HepG2 (cell line): ENCODE measurements at regions not wholly inside any gene's neighbourhood (a gene's known extent, or its start where the extent isn't known, plus 50 kb on each side); places are given as distances from the start of the nearest gene placed in this dataset.

Experiments used
- ATAC-seq: fragments of 200-7000 bp; cut with Tn5 transposase; 3 replicates; pipeline ENCODE4 v1.9.1; 2020; ENCODE audit warnings: mild to moderate bottlenecking, moderate library complexity
- BruUV-seq: library from RNA; stranded (reverse); fragments of 400-500 nt; replicated peaks from 2 replicates; lab custom pipeline; 2021; lab: Mats Ljungman, UMichigan
- CTCF ChIA-PET: fragments of 300-600 bp; formaldehyde crosslinking; extraction: SDS; loops from one replicate; lab custom pipeline; 2021; ENCODE audit warnings: low total read pairs, inconsistent platforms, low intra/inter-chr PET ratio; lab: Yijun Ruan, JAX
- POLR2A ChIA-PET: fragments of 350-600 bp; sonication (Branson Sonifier 250); formaldehyde crosslinking; loops from one replicate; lab custom pipeline; 2020; ENCODE audit warnings: antibody characterized with exemption, inconsistent platforms; lab: Yijun Ruan, JAX
- DNase-seq: peaks from one replicate; pipeline ENCODE4 v3.0.0-alpha.2; 2015; ENCODE audit warnings: low spot score
- FAIRE-seq: peaks from 3 replicates; lab custom pipeline; 2011; peaks lifted over from hg19 to GRCh38; lab: Jason Lieb, UNC
- H2AFZ ChIP-seq: one replicate; pipeline ENCODE4 v1.6.1; 2011; ENCODE audit warnings: low read length, inconsistent platforms
- H3K27ac ChIP-seq: fragments of 300-600 bp; 3 replicates; pipeline ENCODE4 v1.8.0; 2011; ENCODE audit warnings: mixed run types, mild to moderate bottlenecking, mixed read lengths, low read length, inconsistent platforms; ENCODE audit not compliant: insufficient read depth; ENCODE audit errors: extremely low read length
- H3K27me3 ChIP-seq, 2 experiments: fragments of 200-600 bp in 1 of 2; 2 replicates in 1 of 2; 3 replicates in 1 of 2; pipeline versions ENCODE4 v1.6.0 to v1.8.0; 2011; ENCODE audit warnings: low read length in 2 of 2, mild to moderate bottlenecking in 2 of 2, moderate library complexity in 2 of 2, inconsistent platforms in 1 of 2; ENCODE audit not compliant: insufficient read depth in 2 of 2, control insufficient read depth in 1 of 2
- H3K36me3 ChIP-seq, 2 experiments: fragments of 200-600 bp in 1 of 2; replicated peaks in 1 of 2; 2 replicates in 1 of 2; 3 replicates in 1 of 2; pipeline versions ENCODE4 v1.5.1 to v1.8.0; 2011; ENCODE audit warnings: low read length in 2 of 2, inconsistent platforms in 1 of 2; ENCODE audit not compliant: insufficient read depth in 2 of 2, control insufficient read depth in 1 of 2
- H3K4me1 ChIP-seq: 2 replicates; pipeline ENCODE4 v1.5.1; 2012; ENCODE audit warnings: low read length, inconsistent platforms; ENCODE audit not compliant: insufficient read depth
- H3K4me2 ChIP-seq: 2 replicates; pipeline ENCODE4 v1.6.0; 2011; ENCODE audit warnings: low read depth, low read length, inconsistent platforms
- H3K4me3 ChIP-seq, 3 experiments: fragments of 200-600 bp in 1 of 3; sonication (generic), shearing (Covaris generic) in 1 of 3; replicated peaks in 1 of 3; 2 replicates each; pipeline ENCODE4 v1.5.1; 2011 to 2016; ENCODE audit warnings: low read length in 3 of 3, inconsistent platforms in 2 of 3, low read depth in 2 of 3, mild to moderate bottlenecking in 2 of 3, control low read depth in 1 of 3, mixed read lengths in 1 of 3; ENCODE audit not compliant: insufficient read depth in 1 of 3
- H3K79me2 ChIP-seq: one replicate; pipeline ENCODE4 v1.6.1; 2011; ENCODE audit warnings: low read length, inconsistent platforms; ENCODE audit not compliant: insufficient read depth
- H3K9ac ChIP-seq: 2 replicates; pipeline ENCODE4 v1.6.0; 2011; ENCODE audit warnings: mild to moderate bottlenecking, low read depth, low read length, inconsistent platforms; ENCODE audit not compliant: insufficient read depth
- H3K9me3 ChIP-seq: 2 replicates; pipeline ENCODE4 v1.5.1; 2012; ENCODE audit warnings: mild to moderate bottlenecking, low read length
- H4K20me1 ChIP-seq: 2 replicates; pipeline ENCODE4 v1.6.0; 2011; ENCODE audit warnings: inconsistent platforms, mild to moderate bottlenecking, low read length, moderate library complexity; ENCODE audit not compliant: insufficient read depth
- CBX1 ChIP-seq: IDR thresholded peaks from one replicate; pipeline ENCODE4 v1.6.1; 2016; ENCODE audit warnings: antibody characterized with exemption, low read depth
- CBX5 ChIP-seq: sonication (generic); formaldehyde crosslinking; IDR thresholded peaks from 2 replicates; pipeline ENCODE4 v1.4.0; 2020; ENCODE audit warnings: missing genetic modification reagents, borderline replicate concordance
- CCDC6 ChIP-seq: sonication (generic); formaldehyde crosslinking; IDR thresholded peaks from 2 replicates; pipeline ENCODE4 v1.8.1; 2022; ENCODE audit warnings: mild to moderate bottlenecking, missing genetic modification reagents, moderate library complexity
- CREB1 ChIP-seq, 2 experiments: fragments of 450-650 bp in 1 of 2; IDR thresholded peaks; 2 replicates each; pipeline ENCODE4 v1.6.1; 2016 to 2017; ENCODE audit warnings: control low read depth in 1 of 2, mild to moderate bottlenecking in 1 of 2, missing compliant biosample characterization in 1 of 2, missing genetic modification characterization in 1 of 2
- EEA1 ChIP-seq: sonication (generic); formaldehyde crosslinking; IDR thresholded peaks from 2 replicates; pipeline ENCODE4 v1.5.1; 2020; ENCODE audit warnings: mild to moderate bottlenecking, missing genetic modification reagents, borderline replicate concordance
- HIC2 ChIP-seq: sonication (generic); formaldehyde crosslinking; IDR thresholded peaks from 2 replicates; pipeline ENCODE4 v1.9.0; 2022; ENCODE audit warnings: low read depth, missing genetic modification reagents
- KLF16 ChIP-seq, 2 experiments: sonication (generic) in 1 of 2; formaldehyde crosslinking in 1 of 2; IDR thresholded peaks; 2 replicates each; pipeline versions ENCODE4 v1.6.1 to v1.8.0; 2016 to 2023; ENCODE audit warnings: missing genetic modification reagents in 2 of 2, missing compliant biosample characterization in 1 of 2
- PHF5A ChIP-seq: IDR thresholded peaks from one replicate; pipeline ENCODE4 v1.6.1; 2018; ENCODE audit warnings: low read depth, missing genetic modification reagents; ENCODE audit not compliant: unreplicated experiment
- PRDM4 ChIP-seq: sonication (generic); formaldehyde crosslinking; IDR thresholded peaks from 2 replicates; pipeline ENCODE4 v1.9.0; 2021; ENCODE audit warnings: missing genetic modification reagents, borderline replicate concordance
- SIX1 ChIP-seq: sonication (generic); formaldehyde crosslinking; IDR thresholded peaks from 2 replicates; pipeline ENCODE4 v1.4.0; 2020; ENCODE audit warnings: missing genetic modification reagents, borderline replicate concordance
- SP5 ChIP-seq: IDR thresholded peaks from 2 replicates; pipeline ENCODE4 v1.6.1; 2016; ENCODE audit warnings: low read depth, borderline replicate concordance
- TAF15 ChIP-seq: fragments of 200-400 bp; formaldehyde crosslinking; IDR thresholded peaks from one replicate; pipeline ENCODE4 v1.6.1; 2018; ENCODE audit warnings: mild to moderate bottlenecking, low read depth, low read length; ENCODE audit not compliant: poor library complexity, severe bottlenecking
- ZNF207 ChIP-seq: fragments of 450-650 bp; IDR thresholded peaks from 2 replicates; pipeline ENCODE4 v1.6.1; 2016; ENCODE audit warnings: antibody characterized with exemption, borderline replicate concordance
- ZNF282 ChIP-seq: fragments of 450-650 bp; IDR thresholded peaks from 2 replicates; pipeline ENCODE4 v1.6.1; 2018; ENCODE audit not compliant: partially characterized antibody
- WGBS: methylation state at CpG from one replicate; pipeline ENCODE4 v1.1.6; 2017; ENCODE audit warnings: low lambda C conversion rate; 5-methylcytosine and 5-hydroxymethylcytosine counted together
- in situ Hi-C: cut with HindIII; loops from 2 replicates; pipeline ENCODE4 v1.10.0; 2017; ENCODE audit warnings: low pct_unique_long_range_greater_than_20kb; ENCODE audit not compliant: extremely low pct_ligation_motif_present
- intact Hi-C: fragments of 100-400 bp; cut with micrococcal nuclease; formaldehyde crosslinking; loops from one replicate; pipeline ENCODE4 v1.10.0; 2022; ENCODE audit not compliant: unreplicated experiment

GRCh38 chr9:109632817-109633216 lies 134.7 kb upstream of the PTPN3 start:
- POLR2A ChIA-PET, result no interaction called here
- WGBS, result 6% methylated on average over 2 of the region's 2 CpGs
- in situ Hi-C loops, result no loop called here
- H3K4me1 ChIP-seq, result no peaks in the 10 kb centered on the region
- no peak overlapping the region for H3K4me3 ChIP-seq
- FAIRE-seq (no peak), ATAC-seq (no peak), DNase-seq (no peak)
- no peak overlapping the region for H2AFZ ChIP-seq
- no peaks in the 10 kb centered on the region for H3K36me3 ChIP-seq
- H3K27ac ChIP-seq, result no peak overlapping the region
- BruUV-seq, result no TSS peak
- CTCF ChIA-PET, result no interaction called here
- H3K79me2 ChIP-seq, result no peaks in the 10 kb centered on the region
- intact Hi-C loops, result no loop called here
- no peak overlapping the region for H3K9ac ChIP-seq
- no peaks in the 10 kb centered on the region for H3K9me3 ChIP-seq
- H3K4me2 ChIP-seq, result no peak overlapping the region
- no peak for TF ChIP-seq PHF5A
- peak; percentile 49; the same call in 1 of the 2 replicates for TF ChIP-seq CREB1 (IDR thresholded peaks at IDR 0.05)
- TF ChIP-seq CREB1 (CRISPR knock-in tag; IDR thresholded peaks at IDR 0.05), result no peak
- TF ChIP-seq ZNF282, result no peak
- H4K20me1 ChIP-seq, result no peaks in the 10 kb centered on the region
- no peaks in the 10 kb centered on the region for H3K27me3 ChIP-seq

- Histone ChIP-seq H3K4me2 (no peak overlapping the region), H3K36me3 (no peaks in the 10 kb centered on the region), H3K4me3 (no peak overlapping the region), H3K9me3 (no peaks in the 10 kb centered on the region), H4K20me1 (no peaks in the 10 kb centered on the region), H3K27me3 (peaks cover 5 to 38% of the 10 kb centered on the region in 2 experiments; a peak in 4 of 5 replicates), H3K27ac (no peak overlapping the region), H3K9ac (no peak overlapping the region), H3K79me2 (no peaks in the 10 kb centered on the region), H2AFZ (no peak overlapping the region), H3K4me1 (no peaks in the 10 kb centered on the region)
- FAIRE-seq (no peak), ATAC-seq (no peak), DNase-seq (no peak)
- intact Hi-C loops (no loop called here), in situ Hi-C loops (no loop called here)
- ChIA-PET CTCF (no interaction called here), POLR2A (no interaction called here)
- WGBS, result 30% methylated on average over 21 of the region's 43 CpGs
- no TSS peak for BruUV-seq
- TF ChIP-seq TAF15 (no peak), CBX5 (CRISPR knock-in tag) (no peak), CCDC6 (CRISPR knock-in tag) (no peak), SP5 (CRISPR knock-in tag) (no peak), HIC2 (CRISPR knock-in tag) (no peak), SIX1 (CRISPR knock-in tag) (no peak), PRDM4 (CRISPR knock-in tag) (no peak), KLF16 (CRISPR knock-in tag; IDR thresholded peaks at IDR 0.05) (no peak), CBX1 (no peak), ZNF207 (no peak), EEA1 (CRISPR knock-in tag) (no peak)
Observed at GRCh38 chr9:109639674-109640579, 140.1 kb upstream of the PALM2AKAP2 start.
